Lower leg skin (tissue), 3 donors: ENCODE measurements at regions not wholly inside any gene's neighbourhood (a gene's known extent, or its start where the extent isn't known, plus 50 kb on each side); places are given as distances from the start of the nearest gene placed in this dataset.

Source experiments
- CTCF ChIP-seq, 3 donors: fragments of 450-650 bp; IDR thresholded peaks; one replicate each; pipeline ENCODE4 v1.5.1; 2016; ENCODE audit warnings: antibody characterized with exemption in 3 of 3, mild to moderate bottlenecking in 3 of 3, moderate library complexity in 2 of 3
- POLR2A ChIP-seq, 2 donors: fragments of 450-650 bp; IDR thresholded peaks; one replicate each; pipeline ENCODE4 v1.6.1; 2016 to 2017; ENCODE audit warnings: antibody characterized with exemption in 2 of 2, mild to moderate bottlenecking in 1 of 2, moderate library complexity in 1 of 2

GRCh38 chr1:232334811-232335210, 295.1 kb downstream of the SIPA1L2 start:
- TF ChIP-seq CTCF (IDR thresholded peaks at IDR 0.05) (no peak), POLR2A (IDR thresholded peaks at IDR 0.05) (no peak)
